Fibroblast of lung (primary cell): ENCODE measurements at regions not wholly inside any gene's neighbourhood (a gene's known extent, or its start where the extent isn't known, plus 50 kb on each side); places are given as distances from the start of the nearest gene placed in this dataset.

ENCODE experiments used
- DNase-seq, 2 donors: peaks; one replicate each; pipeline versions ENCODE4 v3.0.0 to v3.0.0-alpha.2; 2010; ENCODE audit warnings: low read depth in 2 of 2
- H2AFZ ChIP-seq: 2 replicates; pipeline ENCODE4 v1.5.1; 2012; ENCODE audit warnings: low read length, control low read depth, inconsistent platforms
- H3K27ac ChIP-seq: 2 replicates; pipeline ENCODE4 v1.5.1; 2011; ENCODE audit warnings: low read length, control low read depth; ENCODE audit not compliant: insufficient read depth
- H3K27me3 ChIP-seq: 2 replicates; pipeline ENCODE4 v1.5.1; 2011; ENCODE audit warnings: mild to moderate bottlenecking, low read length; ENCODE audit not compliant: control insufficient read depth, insufficient read depth
- H3K36me3 ChIP-seq: 2 replicates; pipeline ENCODE4 v1.5.1; 2011; ENCODE audit warnings: low read length; ENCODE audit not compliant: control insufficient read depth, insufficient read depth
- H3K4me1 ChIP-seq: 2 replicates; pipeline ENCODE4 v1.5.1; 2011; ENCODE audit warnings: low read length; ENCODE audit not compliant: control insufficient read depth, insufficient read depth; ENCODE audit errors: extremely low read depth
- H3K4me2 ChIP-seq: 2 replicates; pipeline ENCODE4 v1.5.1; 2011; ENCODE audit warnings: low read length, control low read depth; ENCODE audit not compliant: insufficient read depth; ENCODE audit errors: extremely low read depth
- H3K4me3 ChIP-seq, 4 experiments: fragments of 200-600 bp in 1 of 4; sonication (generic) in 1 of 4; replicated peaks in 1 of 4; 2 replicates each; pipeline ENCODE4 v1.5.1; 2011 to 2016; ENCODE audit warnings: low read length in 4 of 4, low read depth in 3 of 4, mild to moderate bottlenecking in 3 of 4, control low read depth in 2 of 4, inconsistent platforms in 1 of 4, mixed read lengths in 1 of 4; ENCODE audit not compliant: insufficient read depth in 1 of 4; ENCODE audit errors: control extremely low read depth in 1 of 4
- H3K79me2 ChIP-seq: 2 replicates; pipeline ENCODE4 v1.5.1; 2012; ENCODE audit warnings: mild to moderate bottlenecking, low read length, inconsistent platforms; ENCODE audit not compliant: control insufficient read depth, insufficient read depth
- H3K9ac ChIP-seq: 2 replicates; pipeline ENCODE4 v1.5.1; 2011; ENCODE audit warnings: mild to moderate bottlenecking, low read length, control low read depth; ENCODE audit not compliant: insufficient read depth
- H3K9me3 ChIP-seq: 2 replicates; pipeline ENCODE4 v1.5.1; 2012; ENCODE audit warnings: low read depth, low read length; ENCODE audit not compliant: control insufficient read depth, insufficient read depth
- H4K20me1 ChIP-seq: 2 replicates; pipeline ENCODE4 v1.5.1; 2011; ENCODE audit warnings: low read length; ENCODE audit not compliant: control insufficient read depth, insufficient read depth; ENCODE audit errors: extremely low read depth
- EZH2 ChIP-seq: IDR thresholded peaks from 2 replicates; pipeline ENCODE4 v1.5.1; 2012; ENCODE audit warnings: low read length, control low read depth, mild to moderate bottlenecking; ENCODE audit errors: missing control alignments
- TF ChIP-seq, protein P1 (sequence below), 2 donors: IDR thresholded peaks in 1 of 2; conservative IDR thresholded peaks in 1 of 2; 1 replicate in 1 of 2; 2 replicates in 1 of 2; pipeline ENCODE4 v1.5.1; 2011 to 2012; ENCODE audit warnings: low read length in 2 of 2, control low read depth in 1 of 2, inconsistent platforms in 1 of 2, low read depth in 1 of 2, mild to moderate bottlenecking in 1 of 2

DNA sequence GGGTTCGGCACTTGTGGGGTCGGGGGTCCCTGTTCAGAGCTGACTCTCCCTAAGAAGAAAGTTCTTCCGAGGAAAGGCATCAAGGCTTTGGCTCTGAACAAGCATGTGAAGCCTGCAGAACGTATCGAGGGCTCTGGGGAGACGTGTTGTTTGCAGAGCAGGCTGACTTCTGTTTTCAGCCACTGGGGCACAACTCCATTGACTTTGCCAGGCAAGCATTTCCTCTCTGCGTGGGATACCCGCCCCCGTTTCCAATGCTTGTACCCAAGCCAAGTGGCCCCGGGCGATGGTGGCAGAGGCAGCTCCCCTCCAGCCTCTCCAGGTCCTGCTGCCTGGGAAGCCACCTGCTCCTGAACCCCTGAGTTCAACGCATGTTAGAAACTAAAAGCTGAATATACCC, 255.7 kb downstream of the RBFOX3 start:
- H3K9ac ChIP-seq = no peak overlapping the region
- no peaks in the 10 kb centered on the region for H3K9me3 ChIP-seq
- no peak overlapping the region for H3K4me3 ChIP-seq
- no peak for DNase-seq
- no peaks in the 10 kb centered on the region for H3K36me3 ChIP-seq
- H3K79me2 ChIP-seq = no peaks in the 10 kb centered on the region
- H2AFZ ChIP-seq = no peak overlapping the region
- H4K20me1 ChIP-seq = no peaks in the 10 kb centered on the region
- H3K4me2 ChIP-seq = no peak overlapping the region
- H3K27me3 ChIP-seq = no peaks in the 10 kb centered on the region
- TF ChIP-seq, protein P1, sequence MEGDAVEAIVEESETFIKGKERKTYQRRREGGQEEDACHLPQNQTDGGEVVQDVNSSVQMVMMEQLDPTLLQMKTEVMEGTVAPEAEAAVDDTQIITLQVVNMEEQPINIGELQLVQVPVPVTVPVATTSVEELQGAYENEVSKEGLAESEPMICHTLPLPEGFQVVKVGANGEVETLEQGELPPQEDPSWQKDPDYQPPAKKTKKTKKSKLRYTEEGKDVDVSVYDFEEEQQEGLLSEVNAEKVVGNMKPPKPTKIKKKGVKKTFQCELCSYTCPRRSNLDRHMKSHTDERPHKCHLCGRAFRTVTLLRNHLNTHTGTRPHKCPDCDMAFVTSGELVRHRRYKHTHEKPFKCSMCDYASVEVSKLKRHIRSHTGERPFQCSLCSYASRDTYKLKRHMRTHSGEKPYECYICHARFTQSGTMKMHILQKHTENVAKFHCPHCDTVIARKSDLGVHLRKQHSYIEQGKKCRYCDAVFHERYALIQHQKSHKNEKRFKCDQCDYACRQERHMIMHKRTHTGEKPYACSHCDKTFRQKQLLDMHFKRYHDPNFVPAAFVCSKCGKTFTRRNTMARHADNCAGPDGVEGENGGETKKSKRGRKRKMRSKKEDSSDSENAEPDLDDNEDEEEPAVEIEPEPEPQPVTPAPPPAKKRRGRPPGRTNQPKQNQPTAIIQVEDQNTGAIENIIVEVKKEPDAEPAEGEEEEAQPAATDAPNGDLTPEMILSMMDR (conservative IDR thresholded peaks at IDR 0.05 in 1 of 2, IDR thresholded peaks at IDR 0.05 in 1 of 2; ENCODE audit: low read depth in 1 of 2, low read length in 2 of 2) = no peak
- TF ChIP-seq EZH2 = no peak
- no peak overlapping the region for H3K27ac ChIP-seq
- H3K4me1 ChIP-seq = no peaks in the 10 kb centered on the region

GRCh38 chr17:79354173-79354820, 256.6 kb downstream of the RBFOX3 start:
- no peaks in the 10 kb centered on the region for H3K9me3 ChIP-seq
- H3K4me2 ChIP-seq = no peak overlapping the region
- TF ChIP-seq, protein P1 (conservative IDR thresholded peaks at IDR 0.05 in 1 of 2, IDR thresholded peaks at IDR 0.05 in 1 of 2; ENCODE audit: low read depth in 1 of 2, low read length in 2 of 2) = no peak
- no peak for TF ChIP-seq EZH2
- H3K4me1 ChIP-seq = no peaks in the 10 kb centered on the region
- H3K27me3 ChIP-seq = no peaks in the 10 kb centered on the region
- H3K9ac ChIP-seq = no peak overlapping the region
- no peak overlapping the region for H3K4me3 ChIP-seq
- H2AFZ ChIP-seq = no peak overlapping the region
- no peaks in the 10 kb centered on the region for H4K20me1 ChIP-seq
- H3K79me2 ChIP-seq = no peaks in the 10 kb centered on the region
- H3K27ac ChIP-seq = no peak overlapping the region
- DNase-seq = no peak
- H3K36me3 ChIP-seq = no peaks in the 10 kb centered on the region

DNA sequence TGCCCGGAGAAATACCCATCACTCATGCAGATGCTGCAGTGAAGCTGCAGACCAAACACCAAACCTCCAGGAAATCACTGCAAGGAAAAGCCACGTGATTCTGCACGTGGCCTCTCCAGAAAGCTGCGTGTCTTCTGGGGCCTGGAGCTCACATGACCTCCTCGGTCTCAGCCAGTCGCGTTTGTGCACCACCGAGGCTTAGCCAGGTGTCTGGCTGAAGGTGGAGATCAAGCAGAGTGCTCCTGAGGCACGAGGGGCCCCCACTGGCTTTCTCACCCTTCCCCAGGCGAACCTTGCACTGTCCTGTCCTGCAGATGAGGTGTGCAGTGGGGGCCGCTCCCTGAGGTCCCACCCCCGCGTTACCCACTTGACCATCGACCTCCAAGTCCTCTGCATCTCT, 257.3 kb downstream of the RBFOX3 start:
- H3K27ac ChIP-seq = no peak overlapping the region
- no peak overlapping the region for H3K4me3 ChIP-seq
- H4K20me1 ChIP-seq = no peaks in the 10 kb centered on the region
- no peaks in the 10 kb centered on the region for H3K36me3 ChIP-seq
- no peak overlapping the region for H2AFZ ChIP-seq
- no peaks in the 10 kb centered on the region for H3K79me2 ChIP-seq
- no peaks in the 10 kb centered on the region for H3K9me3 ChIP-seq
- H3K4me1 ChIP-seq = no peaks in the 10 kb centered on the region
- no peak overlapping the region for H3K9ac ChIP-seq
- H3K4me2 ChIP-seq = no peak overlapping the region
- H3K27me3 ChIP-seq = no peaks in the 10 kb centered on the region
- no peak for DNase-seq
- no peak for TF ChIP-seq EZH2
- TF ChIP-seq, protein P1 (conservative IDR thresholded peaks at IDR 0.05 in 1 of 2, IDR thresholded peaks at IDR 0.05 in 1 of 2; ENCODE audit: low read depth in 1 of 2, low read length in 2 of 2) = no peak
